COLO668 (cell line): ENCODE measurements at regions not wholly inside any gene's neighbourhood (a gene's known extent, or its start where the extent isn't known, plus 50 kb on each side); places are given as distances from the start of the nearest gene placed in this dataset.
"Not testable (repeated sequence)": the region's sequence is repeated elsewhere in the genome, so short reads cannot be mapped to it uniquely, and the experiment has no call there.

Source experiments
- DNase-seq: peaks from one replicate; lab custom pipeline; 2025; ENCODE audit not compliant: unreplicated experiment; lab: John Stamatoyannopoulos, UW

GRCh38 chr11:123344790-123345357, 85.2 kb upstream of the GRAMD1B start:
- no peak for DNase-seq

- not testable (repeated sequence) for DNase-seq
These were observed 85.9 kb upstream of the GRAMD1B start for GRCh38 chr11:123344188-123344587.

DNA sequence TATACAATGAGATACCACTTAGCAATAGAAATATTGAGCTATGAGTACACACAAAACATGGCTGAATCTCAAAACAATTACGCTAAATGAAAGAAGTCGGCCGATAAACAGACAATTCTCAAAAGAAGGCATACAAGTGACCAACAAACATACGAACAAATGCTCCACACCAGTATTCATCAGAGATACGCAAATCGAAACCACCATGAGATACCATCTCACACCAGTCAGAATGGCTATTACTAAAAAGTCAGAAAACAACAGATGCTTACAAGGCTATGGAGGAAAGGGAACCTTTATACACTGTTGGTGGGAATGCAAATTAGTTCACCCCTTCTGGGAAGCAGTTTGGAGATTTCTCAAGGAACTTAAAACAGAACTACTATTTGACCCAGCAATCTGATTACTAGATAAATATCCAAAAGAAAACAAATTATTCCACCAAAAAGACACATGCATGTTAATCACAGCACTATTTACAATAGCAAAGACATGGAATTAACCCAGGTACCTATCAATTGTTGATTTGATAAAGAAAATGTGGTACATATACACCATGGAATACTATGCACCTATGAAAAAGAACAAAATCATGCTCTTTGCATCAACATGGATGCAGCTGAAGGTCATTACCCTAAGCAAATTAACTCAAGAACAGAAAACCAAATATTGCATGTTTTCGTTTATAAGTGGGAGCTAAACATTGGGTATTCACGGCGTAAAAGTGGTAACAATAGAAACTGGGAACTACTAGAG, 90.9 kb upstream of the GRAMD1B start:
- DNase-seq = no peak

DNA sequence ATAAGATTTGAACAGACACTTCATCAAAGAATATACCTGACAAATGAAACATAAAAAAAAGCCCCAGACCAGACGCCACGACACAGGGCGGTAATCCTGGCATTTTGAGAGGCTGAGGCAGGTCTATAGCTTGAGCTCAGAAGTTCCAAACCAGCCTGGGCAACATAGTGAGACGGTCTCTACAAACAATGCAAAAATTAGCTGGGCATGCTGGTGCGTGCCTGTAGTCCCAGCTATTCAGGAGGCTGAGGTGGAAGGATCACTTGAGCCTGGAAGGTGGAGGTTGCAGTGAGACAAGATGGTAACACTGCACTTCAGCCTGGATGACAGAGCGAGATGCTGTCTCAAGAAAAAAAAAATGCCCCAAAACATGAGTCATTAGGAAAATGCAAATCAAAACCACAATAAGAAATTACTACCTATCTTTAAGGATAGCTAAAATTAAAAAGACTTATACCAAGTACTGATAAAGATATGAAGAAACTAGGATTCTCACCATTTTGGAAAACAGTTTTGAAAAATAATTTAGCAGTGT, 91.7 kb upstream of the GRAMD1B start:
- DNase-seq = no peak

DNA sequence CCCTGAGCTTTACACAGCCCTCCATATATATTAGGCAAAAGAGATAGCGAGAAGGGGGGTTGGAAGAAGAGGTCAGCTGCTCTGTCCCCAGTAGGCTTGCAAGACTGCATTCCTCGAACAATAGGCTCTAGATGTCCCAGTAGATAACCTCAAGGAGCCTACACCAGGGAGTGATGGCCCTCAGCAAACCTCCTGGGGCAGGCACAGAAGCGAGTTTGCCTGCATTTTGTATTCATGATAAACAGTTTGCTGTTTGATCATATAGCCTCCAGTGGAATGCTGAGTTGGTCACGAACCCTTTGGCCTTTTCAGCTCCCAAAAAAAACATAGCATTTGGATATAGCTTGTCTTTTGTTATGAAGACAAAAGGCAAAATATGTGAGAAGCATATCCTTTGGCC, 95.1 kb upstream of the GRAMD1B start:
- no peak for DNase-seq

- DNase-seq = not testable (repeated sequence)
These were observed 97.5 kb upstream of the GRAMD1B start for GRCh38 chr11:123332577-123332976.

DNA sequence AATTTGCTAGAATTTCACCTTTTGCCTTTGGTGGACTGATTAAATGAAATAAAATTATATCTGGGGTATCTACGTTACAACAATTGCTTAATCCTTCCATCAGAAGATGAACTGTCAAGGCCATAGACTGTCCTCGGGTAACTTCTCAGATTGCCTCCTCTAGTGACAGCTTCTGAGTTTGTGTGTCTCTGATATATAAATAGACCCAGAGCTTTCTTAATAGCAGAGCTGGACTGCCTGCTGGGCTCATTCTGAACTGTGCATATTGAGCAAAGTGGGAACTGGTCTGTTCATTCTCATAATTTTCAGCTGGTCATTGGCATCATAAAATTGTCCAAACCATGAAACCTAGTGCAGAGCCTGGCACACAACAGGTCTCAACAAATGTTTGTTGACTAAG, 99.1 kb upstream of the GRAMD1B start:
- no peak for DNase-seq

GRCh38 chr11:123330471-123330870, 99.6 kb upstream of the GRAMD1B start:
- DNase-seq = no peak

DNA sequence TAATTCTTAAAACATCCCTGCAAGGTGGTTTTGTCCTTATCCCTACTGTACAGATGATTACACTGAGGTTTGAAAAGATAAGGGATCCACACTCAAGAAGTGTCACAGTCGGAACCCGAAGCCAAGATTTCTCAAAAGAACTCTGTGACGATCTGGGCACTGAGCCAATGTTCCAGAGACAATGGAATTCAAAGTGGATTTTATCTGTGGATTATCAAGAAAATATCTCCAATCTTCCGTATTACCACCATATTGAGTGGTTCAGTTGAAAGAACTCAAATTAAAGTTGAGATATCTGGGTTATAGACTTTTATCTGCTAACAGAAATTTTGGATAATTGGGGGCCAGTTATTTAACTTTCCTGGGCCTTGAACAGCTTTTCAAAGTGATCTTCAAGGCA, 100.0 kb upstream of the GRAMD1B start:
- DNase-seq = no peak

- DNase-seq = no peak
These were observed 101.7 kb upstream of the GRAMD1B start for GRCh38 chr11:123328281-123328867.

DNA sequence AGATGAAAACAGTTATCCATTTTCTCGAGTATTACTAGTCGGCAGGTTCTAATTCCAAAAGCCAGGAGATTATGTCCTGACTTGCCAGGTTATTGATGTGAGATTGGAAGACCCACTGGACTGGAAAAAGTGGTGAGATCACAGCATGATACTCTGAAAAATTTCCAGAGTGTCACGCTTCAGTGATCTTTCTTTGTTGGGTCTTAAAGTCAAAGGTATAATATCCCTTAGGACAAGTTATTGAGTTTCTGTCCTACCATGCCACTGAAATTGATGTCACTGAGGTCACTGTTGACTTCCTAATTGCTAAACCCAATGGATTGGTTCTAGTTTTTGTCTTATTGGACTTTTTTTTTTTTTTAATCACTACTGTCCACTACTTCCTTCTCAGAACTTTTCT, 104.5 kb upstream of the GRAMD1B start:
- no peak for DNase-seq

- DNase-seq = no peak
These were observed 106.5 kb upstream of the GRAMD1B start for GRCh38 chr11:123323568-123323967.

- no peak for DNase-seq
These were observed 108.4 kb upstream of the GRAMD1B start for GRCh38 chr11:123321636-123322035.

DNA sequence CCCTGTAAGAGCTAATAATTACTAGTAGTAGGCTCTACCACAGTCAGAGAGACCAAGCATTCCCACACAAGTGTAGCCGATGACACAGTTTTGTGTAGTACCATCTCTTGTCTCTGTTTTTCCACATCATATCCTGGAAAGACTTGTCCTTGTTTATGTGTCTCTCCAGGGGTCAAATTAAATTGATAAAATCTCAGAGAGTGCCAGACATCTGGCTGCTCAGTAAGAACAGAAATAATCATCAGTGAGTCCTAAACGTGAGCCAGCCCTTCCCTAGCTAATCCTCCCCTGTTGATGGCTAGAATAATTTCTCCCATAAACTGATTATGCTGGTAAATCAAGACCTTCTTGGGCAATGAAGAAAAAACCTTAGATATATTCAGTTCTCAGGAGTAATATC, 111.4 kb upstream of the GRAMD1B start:
- no peak for DNase-seq

- DNase-seq = not testable (repeated sequence)
These were observed 111.9 kb upstream of the GRAMD1B start for GRCh38 chr11:123318132-123318531.

- no peak for DNase-seq
These were observed 114.1 kb upstream of the GRAMD1B start for GRCh38 chr11:123316003-123316402.

DNA sequence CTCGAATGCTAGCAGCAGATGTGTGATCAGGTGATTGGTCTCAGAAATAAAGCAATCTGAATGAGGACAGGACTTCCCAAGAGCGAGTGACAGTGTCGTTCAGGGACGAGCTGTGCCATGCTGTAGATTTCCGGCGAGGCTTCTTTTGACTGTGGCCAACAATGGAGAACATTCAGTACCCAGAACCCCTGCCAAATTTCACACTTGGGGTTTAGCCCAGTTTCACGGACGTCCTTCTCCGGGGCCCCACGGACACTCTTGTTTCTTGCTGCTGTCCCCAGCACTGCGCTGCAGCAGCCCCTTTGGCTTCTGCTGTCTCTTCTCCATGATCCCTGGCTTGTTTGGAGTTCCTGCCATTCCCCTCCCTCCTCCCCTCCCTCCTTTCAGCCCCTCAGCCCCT, 115.1 kb upstream of the GRAMD1B start:
- no peak for DNase-seq

DNA sequence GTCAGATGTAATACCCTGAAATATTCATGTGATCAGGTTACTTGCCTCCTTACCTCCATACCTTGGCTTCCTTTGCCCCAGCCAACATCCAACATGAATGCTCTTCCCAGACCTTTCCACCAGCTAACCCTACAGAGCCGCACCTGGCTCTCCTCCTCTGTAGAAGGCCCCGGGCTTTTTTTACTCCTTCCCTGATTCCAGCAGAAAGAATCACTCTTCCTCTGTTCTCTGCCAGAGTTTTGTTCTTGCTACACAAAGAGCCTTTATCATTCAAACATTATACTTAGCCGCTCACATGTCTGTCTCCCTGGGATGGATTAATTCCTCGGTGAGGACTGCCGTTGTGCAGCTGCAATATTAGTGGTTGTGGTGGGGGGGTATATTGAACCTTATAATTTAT, 116.8 kb upstream of the GRAMD1B start:
- DNase-seq = no peak

DNA sequence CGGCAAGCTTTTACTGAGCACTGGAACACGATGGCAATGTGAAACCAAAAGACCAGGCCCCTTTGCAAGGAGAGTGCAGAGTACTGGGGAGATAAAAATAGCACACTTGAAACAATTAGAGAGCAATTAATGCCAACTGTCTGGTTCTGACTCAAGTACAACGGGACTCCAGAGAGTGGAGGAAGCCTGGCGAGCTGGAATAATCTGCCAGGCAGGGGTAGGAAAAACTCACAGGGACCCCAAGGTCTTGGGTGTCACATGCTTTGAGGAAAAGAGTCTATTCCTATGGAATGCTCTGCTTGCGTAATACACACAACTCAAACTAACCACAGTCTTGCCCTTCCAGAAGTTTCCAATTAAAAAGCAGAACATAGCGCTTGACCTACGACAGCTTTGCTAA, 113.0 kb upstream of the CLMP start:
- no peak for DNase-seq

DNA sequence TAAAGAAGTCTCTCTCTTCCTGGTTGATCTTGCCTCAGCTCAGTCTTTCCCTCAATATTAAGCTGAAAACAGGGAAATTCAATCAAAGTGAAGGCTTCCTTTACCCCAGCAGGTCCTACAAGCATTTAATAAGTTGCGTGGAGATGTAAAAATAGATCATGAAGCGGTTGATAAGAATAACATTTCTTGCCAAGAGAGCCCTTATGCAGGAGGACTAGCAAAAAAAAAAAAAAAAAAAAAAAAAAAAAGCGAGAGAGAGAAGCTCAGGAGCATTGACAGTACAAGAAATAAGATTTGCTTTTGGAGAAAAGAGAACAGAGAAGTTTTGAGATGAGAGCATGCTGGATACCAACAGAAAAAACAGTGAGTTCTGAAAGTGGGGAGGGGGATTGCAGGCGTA, 112.2 kb upstream of the CLMP start:
- no peak for DNase-seq

GRCh38 chr11:123306531-123306930, 111.5 kb upstream of the CLMP start:
- no peak for DNase-seq
